Colonic mucosa (tissue), 4 donors: ENCODE measurements at regions not wholly inside any gene's neighbourhood (a gene's known extent, or its start where the extent isn't known, plus 50 kb on each side); places are given as distances from the start of the nearest gene placed in this dataset.

Experiments
- DNase-seq: peaks from one replicate; pipeline ENCODE4 v3.0.0-alpha.2; 2020
- H3K27ac ChIP-seq: fragments of 200-600 bp; one replicate; pipeline ENCODE4 v1.8.0; 2021
- H3K27me3 ChIP-seq: fragments of 200-600 bp; one replicate; pipeline ENCODE4 v1.8.0; 2021
- H3K36me3 ChIP-seq: fragments of 200-600 bp; one replicate; pipeline ENCODE4 v1.8.0; 2021
- H3K4me1 ChIP-seq: fragments of 200-600 bp; one replicate; pipeline ENCODE4 v1.8.0; 2021; ENCODE audit warnings: mild to moderate bottlenecking
- H3K4me3 ChIP-seq: fragments of 200-600 bp; one replicate; pipeline ENCODE4 v1.8.0; 2021
- H3K9ac ChIP-seq, 2 donors: one replicate each; pipeline ENCODE4 v1.7.0; 2013; ENCODE audit warnings: control low read depth in 2 of 2, low read depth in 2 of 2, low read length in 2 of 2
- H3K9me3 ChIP-seq: fragments of 200-600 bp; one replicate; pipeline ENCODE4 v1.8.0; 2021
- intact Hi-C: fragments of 100-400 bp; cut with DNase I; formaldehyde crosslinking; loops from one replicate; pipeline ENCODE4 v1.14.1; 2022
- TF ChIP-seq, protein P1 (sequence below): fragments of 200-600 bp; IDR thresholded peaks from one replicate; pipeline ENCODE4 v1.8.0; 2022; ENCODE audit warnings: antibody characterized with exemption, mild to moderate bottlenecking
- donor health status: healthy.
- donor health status: DM: no; HTN: no; CAD: no.
- donor health status: DM: no; HTN: no; CAD: no.

DNA sequence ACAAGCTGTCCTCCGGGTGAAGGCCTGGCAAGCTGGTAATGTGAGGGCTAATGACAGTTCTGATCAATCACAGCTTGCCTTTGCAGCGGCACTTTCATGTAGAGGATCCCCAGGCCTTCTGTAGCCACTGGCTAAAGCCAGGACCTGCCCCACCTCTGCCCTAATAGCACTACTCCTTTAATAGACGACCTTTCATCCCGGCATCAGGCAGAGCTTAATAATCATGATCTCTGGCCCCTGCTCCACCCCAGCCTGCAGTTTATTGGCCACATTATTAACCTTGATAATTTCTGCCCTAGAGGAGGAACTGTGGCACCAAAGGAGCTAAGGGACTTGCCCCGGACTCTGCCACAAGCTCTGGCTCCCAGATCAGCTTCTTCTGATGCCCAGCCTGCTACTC lies 142.3 kb upstream of the TBX3 start:
- H3K27ac ChIP-seq = no peak overlapping the region
- H3K36me3 ChIP-seq = no peaks in the 10 kb centered on the region
- no peak overlapping the region for H3K4me3 ChIP-seq
- TF ChIP-seq, protein P1, sequence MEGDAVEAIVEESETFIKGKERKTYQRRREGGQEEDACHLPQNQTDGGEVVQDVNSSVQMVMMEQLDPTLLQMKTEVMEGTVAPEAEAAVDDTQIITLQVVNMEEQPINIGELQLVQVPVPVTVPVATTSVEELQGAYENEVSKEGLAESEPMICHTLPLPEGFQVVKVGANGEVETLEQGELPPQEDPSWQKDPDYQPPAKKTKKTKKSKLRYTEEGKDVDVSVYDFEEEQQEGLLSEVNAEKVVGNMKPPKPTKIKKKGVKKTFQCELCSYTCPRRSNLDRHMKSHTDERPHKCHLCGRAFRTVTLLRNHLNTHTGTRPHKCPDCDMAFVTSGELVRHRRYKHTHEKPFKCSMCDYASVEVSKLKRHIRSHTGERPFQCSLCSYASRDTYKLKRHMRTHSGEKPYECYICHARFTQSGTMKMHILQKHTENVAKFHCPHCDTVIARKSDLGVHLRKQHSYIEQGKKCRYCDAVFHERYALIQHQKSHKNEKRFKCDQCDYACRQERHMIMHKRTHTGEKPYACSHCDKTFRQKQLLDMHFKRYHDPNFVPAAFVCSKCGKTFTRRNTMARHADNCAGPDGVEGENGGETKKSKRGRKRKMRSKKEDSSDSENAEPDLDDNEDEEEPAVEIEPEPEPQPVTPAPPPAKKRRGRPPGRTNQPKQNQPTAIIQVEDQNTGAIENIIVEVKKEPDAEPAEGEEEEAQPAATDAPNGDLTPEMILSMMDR = no peak
- intact Hi-C loops = no loop called here
- H3K27me3 ChIP-seq = no peaks in the 10 kb centered on the region
- no peaks in the 10 kb centered on the region for H3K4me1 ChIP-seq
- DNase-seq = no peak
- no peaks in the 10 kb centered on the region for H3K9me3 ChIP-seq
- no peak overlapping the region for H3K9ac ChIP-seq

DNA sequence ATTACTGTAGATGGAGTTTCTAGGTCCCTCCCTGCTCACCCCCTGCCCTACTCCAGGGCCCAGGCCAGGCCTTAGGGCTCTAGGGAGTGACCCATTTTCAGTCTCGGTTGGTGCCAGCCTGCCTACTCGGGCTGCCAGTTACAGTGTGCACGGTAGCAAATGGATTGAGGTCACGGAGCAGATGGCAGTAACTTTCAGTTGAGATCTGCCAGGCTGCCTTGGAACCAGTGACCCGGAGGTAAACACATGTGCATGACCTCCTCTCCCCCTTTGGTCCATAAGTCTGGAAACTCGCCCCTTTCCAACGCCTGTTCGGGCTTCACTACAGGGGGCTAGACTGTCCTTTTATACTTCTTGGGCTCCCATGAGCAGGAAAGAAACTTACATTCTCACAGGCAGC lies 139.7 kb upstream of the TBX3 start:
- DNase-seq = no peak
- no peak overlapping the region for H3K27ac ChIP-seq
- no peaks in the 10 kb centered on the region for H3K4me1 ChIP-seq
- no peaks in the 10 kb centered on the region for H3K9me3 ChIP-seq
- H3K9ac ChIP-seq = no peak overlapping the region
- H3K36me3 ChIP-seq = no peaks in the 10 kb centered on the region
- intact Hi-C loops = no loop called here
- TF ChIP-seq, protein P1 = no peak
- no peaks in the 10 kb centered on the region for H3K27me3 ChIP-seq
- H3K4me3 ChIP-seq = no peak overlapping the region

DNA sequence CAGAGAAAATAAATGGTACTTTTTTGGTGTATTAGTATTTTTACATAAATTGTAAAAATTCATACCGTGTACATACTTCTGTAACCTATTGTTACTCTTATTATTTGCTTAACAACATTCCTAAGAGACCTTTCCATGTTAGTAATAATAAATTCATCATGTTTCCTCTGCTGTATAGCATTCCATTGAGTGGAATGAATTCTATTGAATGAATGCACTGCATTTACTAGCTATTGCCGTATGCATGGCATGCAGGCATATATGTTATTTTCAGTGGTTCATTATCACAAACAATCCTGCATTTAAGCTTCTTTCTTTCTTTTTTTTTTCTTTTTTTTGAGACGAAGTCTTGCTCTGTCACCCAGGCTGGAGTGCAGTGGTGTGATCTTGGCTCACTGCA lies 137.6 kb upstream of the TBX3 start:
- no peaks in the 10 kb centered on the region for H3K4me1 ChIP-seq
- H3K27ac ChIP-seq = no peak overlapping the region
- intact Hi-C loops = no loop called here
- no peak overlapping the region for H3K9ac ChIP-seq
- H3K36me3 ChIP-seq = no peaks in the 10 kb centered on the region
- H3K27me3 ChIP-seq = no peaks in the 10 kb centered on the region
- no peak overlapping the region for H3K4me3 ChIP-seq
- DNase-seq = no peak
- TF ChIP-seq, protein P1 = no peak
- no peaks in the 10 kb centered on the region for H3K9me3 ChIP-seq

DNA sequence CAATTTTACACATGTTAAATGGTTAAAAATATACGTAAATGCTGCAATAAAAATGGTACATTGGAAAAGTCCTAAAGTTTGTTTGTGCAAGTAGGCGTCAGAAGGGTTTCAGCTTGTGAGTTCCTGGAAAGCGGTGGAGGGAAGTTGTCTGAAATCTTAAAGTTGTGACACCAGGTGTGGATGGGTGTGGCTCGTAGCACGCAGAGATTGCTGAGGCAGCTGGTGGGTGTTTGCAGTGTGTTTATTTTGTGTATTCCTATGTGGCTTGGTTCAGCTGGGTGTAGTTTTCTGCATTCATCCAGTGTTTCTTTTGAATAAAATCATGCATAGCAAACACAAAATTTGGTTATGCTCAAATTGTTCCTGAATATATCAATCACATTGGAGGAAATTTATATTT lies 136.8 kb upstream of the TBX3 start:
- Histone ChIP-seq H3K27me3 (no peaks in the 10 kb centered on the region), H3K27ac (no peak overlapping the region), H3K9ac (no peak overlapping the region), H3K4me1 (no peaks in the 10 kb centered on the region), H3K9me3 (no peaks in the 10 kb centered on the region), H3K36me3 (no peaks in the 10 kb centered on the region), H3K4me3 (no peak overlapping the region)
- DNase-seq = peak; percentile 53
- TF ChIP-seq, protein P1 = no peak
- intact Hi-C loops = no loop called here

DNA sequence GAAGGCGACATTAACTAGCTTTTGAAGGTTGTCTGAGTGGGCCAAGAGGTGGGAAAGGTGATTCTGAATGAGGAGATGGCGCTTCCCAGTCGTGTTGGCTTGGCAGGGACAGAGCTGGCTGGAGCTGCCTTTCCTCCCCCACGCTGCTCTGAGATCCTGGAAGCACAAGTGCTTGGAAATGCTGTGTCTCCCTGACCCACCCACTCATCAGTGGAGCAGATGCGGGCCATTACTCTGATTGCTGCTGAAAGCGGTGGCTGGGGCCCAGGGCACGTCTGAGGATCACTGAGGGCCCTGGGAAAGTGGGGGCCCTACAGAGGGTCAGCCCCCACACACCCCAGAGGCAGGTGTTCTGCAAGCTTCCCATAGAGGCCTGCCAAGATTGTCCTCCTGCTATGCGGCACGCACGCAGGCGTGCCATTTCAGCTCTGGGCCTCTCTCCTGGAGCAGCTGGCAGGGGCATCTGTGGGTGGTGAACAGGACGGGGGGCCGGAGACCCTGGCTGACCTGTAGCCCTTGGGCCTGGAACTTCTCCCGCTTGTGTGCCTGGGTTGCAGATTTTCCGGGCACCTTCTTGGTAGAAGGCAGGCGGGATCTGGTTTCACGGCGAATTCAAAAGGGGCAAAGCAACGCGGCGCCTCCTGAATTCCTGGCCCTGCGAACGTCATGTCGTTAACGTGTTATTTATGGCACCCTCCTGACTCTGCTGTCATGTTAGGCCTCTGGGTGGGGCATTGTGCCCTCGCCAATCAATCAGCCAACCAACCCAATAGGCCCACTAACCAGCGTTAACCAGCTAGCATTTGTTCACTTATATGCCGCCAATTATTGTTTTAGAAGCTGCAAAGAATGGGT lies 133.8 kb upstream of the TBX3 start:
- no peaks in the 10 kb centered on the region for H3K4me1 ChIP-seq
- no peak for DNase-seq
- TF ChIP-seq, protein P1 = no peak
- no peak overlapping the region for H3K9ac ChIP-seq
- H3K9me3 ChIP-seq = no peaks in the 10 kb centered on the region
- intact Hi-C loops = no loop called here
- H3K27ac ChIP-seq = no peak overlapping the region
- H3K27me3 ChIP-seq = no peaks in the 10 kb centered on the region
- no peak overlapping the region for H3K4me3 ChIP-seq
- H3K36me3 ChIP-seq = no peaks in the 10 kb centered on the region
